Body of pancreas (tissue), 4 donors: ENCODE measurements at regions not wholly inside any gene's neighbourhood (a gene's known extent, or its start where the extent isn't known, plus 50 kb on each side); places are given as distances from the start of the nearest gene placed in this dataset.
A peak's percentile ranks its signal among the peaks of the same experiment; 100 is the strongest.

Source experiments
- ATAC-seq: fragments of 150-250 bp; one replicate; pipeline ENCODE4 v1.9.1; 2016
- DNase-seq, 4 donors: peaks; one replicate each; pipeline ENCODE4 v3.0.0-alpha.2; 2019
- H3K27ac ChIP-seq, 4 donors: fragments of 200-600 bp; sonication (generic); 1 replicate in 3 of 4; 2 replicates in 1 of 4; pipeline versions ENCODE4 v1.5.1 to v1.6.1; 2016 to 2019; ENCODE audit warnings: mild to moderate bottlenecking in 1 of 4, mixed read lengths in 1 of 4, moderate library complexity in 1 of 4
- H3K27me3 ChIP-seq, 2 donors: fragments of 200-600 bp; sonication (generic); one replicate each; pipeline ENCODE4 v1.6.0; 2016; ENCODE audit warnings: mild to moderate bottlenecking in 1 of 2
- H3K36me3 ChIP-seq, 2 donors: fragments of 200-600 bp; sonication (generic); replicated peaks in 1 of 2; 2 replicates each; pipeline ENCODE4 v1.5.1; 2016; ENCODE audit warnings: low read depth in 2 of 2; ENCODE audit not compliant: insufficient read depth in 1 of 2
- H3K4me1 ChIP-seq: fragments of 200-600 bp; sonication (generic); one replicate; pipeline ENCODE4 v1.6.0; 2016
- H3K4me3 ChIP-seq, 2 donors: fragments of 200-600 bp; sonication (generic); 1 replicate in 1 of 2; 2 replicates in 1 of 2; pipeline ENCODE4 v1.5.1; 2016 to 2019
- H3K9me3 ChIP-seq, 3 donors: fragments of 200-600 bp; sonication (generic); 1 replicate in 2 of 3; 2 replicates in 1 of 3; pipeline ENCODE4 v1.5.1; 2016
- CTCF ChIP-seq, 7 experiments: fragments of 450-650 bp in 4 of 7; fragments of 200-600 bp in 3 of 7; sonication (generic) in 3 of 7; IDR thresholded peaks; one replicate each; pipeline ENCODE4 v1.5.1; 2016 to 2019; ENCODE audit warnings: antibody characterized with exemption in 7 of 7
- POLR2A ChIP-seq, 3 donors: fragments of 450-650 bp; IDR thresholded peaks; one replicate each; pipeline ENCODE4 v1.6.1; 2016; ENCODE audit warnings: antibody characterized with exemption in 3 of 3, mild to moderate bottlenecking in 2 of 3
- WGBS, 2 donors: methylation state at CpG; one replicate each; pipeline ENCODE4 v1.1.5; 2017; 5-methylcytosine and 5-hydroxymethylcytosine counted together
- intact Hi-C: fragments of 100-400 bp; cut with DNase I; formaldehyde crosslinking; loops from one replicate; pipeline ENCODE4 v1.15.1; 2023

- intact Hi-C loops = no loop called here
- WGBS, 2 donors = 89 to 90% methylated on average over 2 of the region's 2 CpGs
- H3K27ac ChIP-seq = no peak overlapping the region
- H3K36me3 ChIP-seq = no peaks in the 10 kb centered on the region
- H3K4me1 ChIP-seq = peaks cover 13% of the 10 kb centered on the region
- H3K9me3 ChIP-seq = no peaks in the 10 kb centered on the region
- no peak overlapping the region for H3K4me3 ChIP-seq
- no peak for DNase-seq
- no peak for TF ChIP-seq POLR2A (IDR thresholded peaks at IDR 0.05)
- no peak for TF ChIP-seq CTCF (IDR thresholded peaks at IDR 0.05)
- H3K27me3 ChIP-seq = no peaks in the 10 kb centered on the region
- no peak for ATAC-seq
These were observed 800.9 kb downstream of the USP25 start for GRCh38 chr21:16530656-16531055.

GRCh38 chr21:16532840-16533239 lies 803.1 kb downstream of the USP25 start:
- Histone ChIP-seq H3K27me3 (no peaks in the 10 kb centered on the region), H3K27ac (no peak overlapping the region), H3K9me3 (no peaks in the 10 kb centered on the region), H3K4me3 (no peak overlapping the region), H3K36me3 (no peaks in the 10 kb centered on the region), H3K4me1 (peaks cover 23% of the 10 kb centered on the region)
- ATAC-seq (no peak), DNase-seq (no peak)
- intact Hi-C loops = no loop called here
- 47 to 57% methylated on average over 4 of the region's 4 CpGs for WGBS, 2 donors
- no peak for TF ChIP-seq CTCF (IDR thresholded peaks at IDR 0.05)
- no peak for TF ChIP-seq POLR2A (IDR thresholded peaks at IDR 0.05)

- TF ChIP-seq CTCF (IDR thresholded peaks at IDR 0.05) (no peak), POLR2A (IDR thresholded peaks at IDR 0.05) (no peak)
- DNase-seq (no peak), ATAC-seq (no peak)
- 55 to 58% methylated on average over 9 of the region's 9 CpGs for WGBS, 2 donors
- intact Hi-C loops = no loop called here
- H3K36me3 ChIP-seq = no peaks in the 10 kb centered on the region
- peaks cover 23% of the 10 kb centered on the region for H3K4me1 ChIP-seq
- H3K27me3 ChIP-seq = no peaks in the 10 kb centered on the region
- H3K4me3 ChIP-seq = peak overlapping the region in 1 of 2 donors; percentile 5
- H3K27ac ChIP-seq = peak overlapping the region; percentile 33 to 67 (median 52)
- no peaks in the 10 kb centered on the region for H3K9me3 ChIP-seq
These were observed 804.1 kb downstream of the USP25 start for GRCh38 chr21:16533692-16534407.

GRCh38 chr21:16534408-16535101 lies 804.8 kb downstream of the USP25 start:
- peak overlapping the region; percentile 33 to 67 (median 53) for H3K27ac ChIP-seq
- H3K4me1 ChIP-seq = peaks cover 23% of the 10 kb centered on the region
- H3K4me3 ChIP-seq = peak overlapping the region in 1 of 2 donors; percentile 5
- ATAC-seq = peak; percentile 79
- 13 to 16% methylated on average over 11 of the region's 11 CpGs for WGBS, 2 donors
- DNase-seq = peak; percentile 64 to 70 (median 67)
- intact Hi-C loops = no loop called here
- TF ChIP-seq CTCF (IDR thresholded peaks at IDR 0.05) (no peak), POLR2A (IDR thresholded peaks at IDR 0.05) (no peak)
- no peaks in the 10 kb centered on the region for H3K9me3 ChIP-seq
- H3K36me3 ChIP-seq = no peaks in the 10 kb centered on the region
- no peaks in the 10 kb centered on the region for H3K27me3 ChIP-seq
